AML-193 (cell line): ENCODE measurements at regions not wholly inside any gene's neighbourhood (a gene's known extent, or its start where the extent isn't known, plus 50 kb on each side); places are given as distances from the start of the nearest gene placed in this dataset.
A peak's percentile ranks its signal among the peaks of the same experiment; 100 is the strongest.
"Not testable (repeated sequence)": the region's sequence is repeated elsewhere in the genome, so short reads cannot be mapped to it uniquely, and the experiment has no call there.

Experiments
- DNase-seq, 2 experiments: peaks; one replicate each; lab custom pipeline; 2025; lab: John Stamatoyannopoulos, UW

- DNase-seq, result no peak
Measured at GRCh38 chr5:109575506-109575905, 114.2 kb upstream of the MAN2A1 start.

GRCh38 chr5:109574985-109575384 lies 114.7 kb upstream of the MAN2A1 start:
- DNase-seq, result no peak

- no peak for DNase-seq
Measured at GRCh38 chr5:109573766-109574165, 116.0 kb upstream of the MAN2A1 start.

- no peak for DNase-seq
Measured at GRCh38 chr5:109573256-109573655, 116.5 kb upstream of the MAN2A1 start.

- DNase-seq, result no peak
Measured at GRCh38 chr5:109571785-109572184, 117.9 kb upstream of the MAN2A1 start.

GRCh38 chr5:109570362-109570874 lies 119.3 kb upstream of the MAN2A1 start:
- no peak for DNase-seq

GRCh38 chr5:109567374-109568044 lies 122.2 kb upstream of the MAN2A1 start:
- DNase-seq, result no peak

- DNase-seq, result no peak
Measured at GRCh38 chr5:109566361-109566760, 123.4 kb upstream of the MAN2A1 start.

- no peak for DNase-seq
Measured at GRCh38 chr5:109563739-109564138, 126.0 kb upstream of the MAN2A1 start.

- no peak for DNase-seq
Measured at GRCh38 chr5:109563189-109563588, 126.5 kb upstream of the MAN2A1 start.

- DNase-seq, result no peak
Measured at GRCh38 chr5:109562441-109562840, 127.3 kb upstream of the MAN2A1 start.

- DNase-seq, result no peak
Measured at GRCh38 chr5:109561447-109561846, 128.3 kb upstream of the MAN2A1 start.

GRCh38 chr5:109560554-109560953 lies 129.2 kb upstream of the MAN2A1 start:
- no peak for DNase-seq

- no peak for DNase-seq
Measured at GRCh38 chr5:109558952-109559351, 130.8 kb upstream of the MAN2A1 start.

- no peak for DNase-seq
Measured at GRCh38 chr5:109558364-109558763, 131.4 kb upstream of the MAN2A1 start.

- no peak for DNase-seq
Measured at GRCh38 chr5:109553846-109554245, 135.9 kb upstream of the MAN2A1 start.

GRCh38 chr5:109551234-109551633 lies 138.5 kb upstream of the MAN2A1 start:
- DNase-seq, result not testable (repeated sequence)

GRCh38 chr5:109550077-109550476 lies 139.7 kb upstream of the MAN2A1 start:
- DNase-seq, result no peak

GRCh38 chr5:109546461-109546860 lies 136.7 kb upstream of the PJA2 start:
- peak; percentile 1 to 5 for DNase-seq

- not testable (repeated sequence) for DNase-seq
Measured at GRCh38 chr5:109544873-109545272, 135.1 kb upstream of the PJA2 start.

- not testable (repeated sequence) for DNase-seq
Measured at GRCh38 chr5:109538692-109539091, 128.9 kb upstream of the PJA2 start.

- DNase-seq, result not testable (repeated sequence)
Measured at GRCh38 chr5:109535090-109535489, 125.3 kb upstream of the PJA2 start.

- DNase-seq, result no peak
Measured at GRCh38 chr5:109533751-109534272, 124.0 kb upstream of the PJA2 start.
